ENCODE measurements at regions not wholly inside any gene's neighbourhood (a gene's known extent, or its start where the extent isn't known, plus 50 kb on each side); places are given as distances from the start of the nearest gene placed in this dataset.

- H3K27ac ChIP-seq = no peak overlapping the region
- no peaks in the 10 kb centered on the region for H3K4me1 ChIP-seq
- WGBS, 2 donors = 78 to 97% methylated on average over 3 to 4 of the region's 5 CpGs
- H3K27me3 ChIP-seq = peaks cover 0 to 44% (median 0%) of the 10 kb centered on the region in 4 donors
- H3K9me3 ChIP-seq = no peaks in the 10 kb centered on the region
- no peak overlapping the region for H3K4me3 ChIP-seq
- H3K36me3 ChIP-seq = no peaks in the 10 kb centered on the region
- intact Hi-C loops (cut with DNase I) = no loop called here
- no peak for DNase-seq
- TF ChIP-seq CTCF (IDR thresholded peaks at IDR 0.05) (no peak), POLR2A (IDR thresholded peaks at IDR 0.05) (no peak)
Measured at GRCh38 chr22:47259990-47260389, 497.5 kb downstream of the TBC1D22A start.

GRCh38 chr22:47259049-47259448, 496.6 kb downstream of the TBC1D22A start:
- H3K4me3 ChIP-seq = no peak overlapping the region
- DNase-seq = no peak
- TF ChIP-seq CTCF (IDR thresholded peaks at IDR 0.05) (no peak), POLR2A (IDR thresholded peaks at IDR 0.05) (no peak)
- H3K27me3 ChIP-seq = peaks cover 0 to 44% (median 0%) of the 10 kb centered on the region in 4 donors
- H3K9me3 ChIP-seq = no peaks in the 10 kb centered on the region
- no peaks in the 10 kb centered on the region for H3K4me1 ChIP-seq
- H3K36me3 ChIP-seq = no peaks in the 10 kb centered on the region
- WGBS, 2 donors = 49 to 74% methylated on average over 3 to 6 of the region's 6 CpGs
- intact Hi-C loops (cut with DNase I) = no loop called here
- no peak overlapping the region for H3K27ac ChIP-seq

GRCh38 chr22:47257976-47258375, 495.5 kb downstream of the TBC1D22A start:
- Histone ChIP-seq H3K27ac (no peak overlapping the region), H3K4me3 (no peak overlapping the region), H3K27me3 (peaks cover 0 to 41% (median 0%) of the 10 kb centered on the region in 4 donors), H3K9me3 (no peaks in the 10 kb centered on the region), H3K4me1 (no peaks in the 10 kb centered on the region), H3K36me3 (no peaks in the 10 kb centered on the region)
- no peak for TF ChIP-seq CTCF (IDR thresholded peaks at IDR 0.05)
- WGBS, 2 donors = 62 to 78% methylated on average over 3 to 10 of the region's 11 CpGs
- no peak for DNase-seq
- intact Hi-C loops (cut with DNase I) = no loop called here

- Histone ChIP-seq H3K9me3 (no peaks in the 10 kb centered on the region), H3K27ac (no peak overlapping the region), H3K4me3 (no peak overlapping the region), H3K36me3 (no peaks in the 10 kb centered on the region), H3K4me1 (no peaks in the 10 kb centered on the region), H3K27me3 (peaks cover 0 to 38% (median 0%) of the 10 kb centered on the region in 4 donors)
- intact Hi-C loops (cut with DNase I) = no loop called here
- DNase-seq = no peak
- 60 to 73% methylated on average over 1 to 2 of the region's 5 CpGs for WGBS, 2 donors
- TF ChIP-seq CTCF (IDR thresholded peaks at IDR 0.05) (no peak), POLR2A (IDR thresholded peaks at IDR 0.05) (no peak)
Measured at GRCh38 chr22:47257566-47257965, 495.1 kb downstream of the TBC1D22A start.

GRCh38 chr22:47251911-47252310, 489.5 kb downstream of the TBC1D22A start:
- 60% methylated on average over 2 of the region's 4 CpGs; no CpG with 5 or more reads in 1 of the 2 donors for WGBS, 2 donors
- DNase-seq = no peak
- TF ChIP-seq CTCF (IDR thresholded peaks at IDR 0.05) = no peak
- TF ChIP-seq POLR2A (IDR thresholded peaks at IDR 0.05) = no peak
- H3K27me3 ChIP-seq = peaks cover 0 to 51% (median 0%) of the 10 kb centered on the region in 4 donors
- no peaks in the 10 kb centered on the region for H3K4me1 ChIP-seq
- no peaks in the 10 kb centered on the region for H3K9me3 ChIP-seq
- H3K27ac ChIP-seq = no peak overlapping the region
- H3K36me3 ChIP-seq = no peaks in the 10 kb centered on the region
- no peak overlapping the region for H3K4me3 ChIP-seq
- intact Hi-C loops (cut with DNase I) = no loop called here

All from esophagus squamous epithelium (tissue), 5 donors.